ENCODE measurements at regions not wholly inside any gene's neighbourhood (a gene's known extent, or its start where the extent isn't known, plus 50 kb on each side); places are given as distances from the start of the nearest gene placed in this dataset.

DNA sequence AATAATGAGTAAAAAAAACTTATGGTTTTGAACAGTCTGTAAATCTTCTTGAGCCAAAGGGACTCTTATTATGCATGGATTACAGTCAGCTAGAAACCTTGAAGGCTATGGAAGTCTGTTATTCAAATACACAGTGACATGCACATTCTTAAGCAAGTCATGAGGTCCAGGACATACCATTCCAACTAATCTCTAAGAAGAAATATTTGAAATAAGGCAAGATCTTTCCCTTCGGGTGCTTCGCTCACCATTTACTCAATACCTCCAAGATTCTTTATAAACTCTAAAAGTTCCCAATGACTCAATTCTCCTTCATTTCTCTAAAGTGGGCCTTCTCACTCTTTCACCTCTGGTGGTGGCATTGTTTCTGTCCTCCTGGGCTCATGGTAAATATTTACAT, 811.0 kb downstream of the NR2F1-AS1 start:
- no peaks in the 10 kb centered on the region for H3K36me3 Mint-ChIP-seq
- H3K9me3 ChIP-seq (ENCODE audit: control insufficient read depth, insufficient read depth, low read length) = no peaks in the 10 kb centered on the region
- no peaks in the 10 kb centered on the region for H3K36me3 ChIP-seq (ENCODE audit: control insufficient read depth, insufficient read depth, low read length)
- 93% methylated on average over 2 of the region's 2 CpGs for WGBS (ENCODE audit: insufficient coverage)
- ATAC-seq (no peak), DNase-seq (no peak)
- H3K27ac Mint-ChIP-seq = no peak overlapping the region
- no peaks in the 10 kb centered on the region for H3K27me3 ChIP-seq (ENCODE audit: control insufficient read depth, insufficient read depth, low read length)
- H3K27ac ChIP-seq (ENCODE audit: low read length) = no peak overlapping the region
- H3K9me3 Mint-ChIP-seq = peaks cover 2 to 4% of the 10 kb centered on the region in 2 donors
- H3K27me3 Mint-ChIP-seq (ENCODE audit: low read depth in 2 of 2) = no peaks in the 10 kb centered on the region
- H3K4me3 ChIP-seq (ENCODE audit: low read length) = no peak overlapping the region
- intact Hi-C loops (cut with micrococcal nuclease) = no loop called here
- no peak for TF ChIP-seq CTCF (IDR thresholded peaks at IDR 0.05)
- no peak overlapping the region for H3K4me3 Mint-ChIP-seq
- H3K4me1 ChIP-seq (ENCODE audit: control insufficient read depth, insufficient read depth, low read length) = no peaks in the 10 kb centered on the region
- H3K4me1 Mint-ChIP-seq = no peaks in the 10 kb centered on the region

DNA sequence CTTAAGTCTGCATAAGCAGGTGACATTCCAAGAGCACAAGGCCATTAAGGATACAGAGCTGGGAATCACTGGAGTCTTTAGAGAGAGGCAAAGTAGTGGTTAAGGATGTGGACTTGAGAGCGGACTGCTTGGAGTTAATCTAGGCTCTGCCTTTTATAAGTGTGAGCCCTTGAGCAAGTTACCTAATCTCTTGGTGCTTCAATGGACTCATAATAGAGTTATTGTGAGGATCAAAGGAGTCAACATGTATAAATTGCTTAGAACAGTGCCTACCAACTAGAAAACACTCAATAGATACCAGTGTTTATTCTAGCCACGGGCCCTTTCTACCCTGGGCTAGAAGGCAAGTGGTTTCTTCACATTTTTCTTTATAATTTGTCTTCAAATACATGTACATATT, 819.4 kb downstream of the NR2F1-AS1 start:
- H3K36me3 ChIP-seq (ENCODE audit: control insufficient read depth, insufficient read depth, low read length) = no peaks in the 10 kb centered on the region
- no peaks in the 10 kb centered on the region for H3K4me1 ChIP-seq (ENCODE audit: control insufficient read depth, insufficient read depth, low read length)
- no peak for TF ChIP-seq CTCF (IDR thresholded peaks at IDR 0.05)
- H3K36me3 Mint-ChIP-seq = no peaks in the 10 kb centered on the region
- intact Hi-C loops (cut with micrococcal nuclease) = no loop called here
- no peaks in the 10 kb centered on the region for H3K4me1 Mint-ChIP-seq
- no peak for DNase-seq
- H3K9me3 Mint-ChIP-seq = peaks cover 6% of the 10 kb centered on the region in 2 donors
- H3K4me3 ChIP-seq (ENCODE audit: low read length) = no peak overlapping the region
- H3K9me3 ChIP-seq (ENCODE audit: control insufficient read depth, insufficient read depth, low read length) = no peaks in the 10 kb centered on the region
- no peak for ATAC-seq
- H3K27me3 ChIP-seq (ENCODE audit: control insufficient read depth, insufficient read depth, low read length) = no peaks in the 10 kb centered on the region
- no peak overlapping the region for H3K27ac ChIP-seq (ENCODE audit: low read length)
- H3K27ac Mint-ChIP-seq = no peak overlapping the region
- no peaks in the 10 kb centered on the region for H3K27me3 Mint-ChIP-seq (ENCODE audit: low read depth in 2 of 2)
- H3K4me3 Mint-ChIP-seq = no peak overlapping the region
- 72% methylated on average over 2 of the region's 2 CpGs for WGBS (ENCODE audit: insufficient coverage)

GRCh38 chr5:92760550-92760949, 820.5 kb downstream of the NR2F1-AS1 start:
- intact Hi-C loops (cut with micrococcal nuclease) = no loop called here
- DNase-seq (no peak), ATAC-seq (no peak)

More at GRCh38 chr5:92760550-92760949, 820.5 kb downstream of the NR2F1-AS1 start:
- H3K4me3 ChIP-seq (ENCODE audit: low read length) = no peak overlapping the region
- Mint-ChIP-seq H3K36me3 (no peaks in the 10 kb centered on the region), H3K27ac (no peak overlapping the region), H3K27me3 (ENCODE audit: low read depth in 2 of 2) (no peaks in the 10 kb centered on the region), H3K4me3 (no peak overlapping the region), H3K9me3 (peaks cover 6% of the 10 kb centered on the region in 2 donors), H3K4me1 (no peaks in the 10 kb centered on the region)
- no peak for TF ChIP-seq CTCF (IDR thresholded peaks at IDR 0.05)
- no peaks in the 10 kb centered on the region for H3K27me3 ChIP-seq (ENCODE audit: control insufficient read depth, insufficient read depth, low read length)
- H3K27ac ChIP-seq (ENCODE audit: low read length) = no peak overlapping the region
- H3K36me3 ChIP-seq (ENCODE audit: control insufficient read depth, insufficient read depth, low read length) = no peaks in the 10 kb centered on the region
- 85% methylated on average over 1 of the region's 2 CpGs for WGBS (ENCODE audit: insufficient coverage)
- H3K9me3 ChIP-seq (ENCODE audit: control insufficient read depth, insufficient read depth, low read length) = no peaks in the 10 kb centered on the region
- no peaks in the 10 kb centered on the region for H3K4me1 ChIP-seq (ENCODE audit: control insufficient read depth, insufficient read depth, low read length)
